ENCODE measurements at regions not wholly inside any gene's neighbourhood (a gene's known extent, or its start where the extent isn't known, plus 50 kb on each side); places are given as distances from the start of the nearest gene placed in this dataset.

- DNase-seq (ENCODE audit: low read depth in 2 of 2), result no peak
These were observed 65.8 kb downstream of the ISL1 start for GRCh38 chr5:51449026-51449425.

DNA sequence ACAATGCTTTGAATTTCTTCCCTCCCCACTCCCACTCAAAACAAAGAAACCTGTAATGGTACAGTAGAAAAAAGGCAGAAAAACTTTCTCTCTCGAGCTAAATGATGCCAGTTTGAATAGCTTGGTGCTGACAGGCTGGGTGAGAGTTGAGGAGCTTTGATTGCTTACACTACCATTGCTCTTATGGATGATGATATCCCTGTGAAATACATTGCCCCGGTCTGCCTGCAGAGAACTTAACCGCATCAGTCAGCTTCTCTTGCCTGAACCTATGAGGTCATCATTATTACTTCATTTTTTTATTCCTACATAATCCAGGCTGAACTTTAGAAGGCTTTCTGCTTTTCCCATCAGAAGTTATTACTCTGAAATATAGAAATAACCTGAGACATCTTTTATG lies 69.3 kb downstream of the ISL1 start:
- no peak for DNase-seq (ENCODE audit: low read depth in 2 of 2)

GRCh38 chr5:51465165-51465564 lies 81.9 kb downstream of the ISL1 start:
- no peak for DNase-seq (ENCODE audit: low read depth in 2 of 2)

GRCh38 chr5:51466214-51466613 lies 83.0 kb downstream of the ISL1 start:
- no peak for DNase-seq (ENCODE audit: low read depth in 2 of 2)

GRCh38 chr5:51468196-51468595 lies 84.9 kb downstream of the ISL1 start:
- DNase-seq (ENCODE audit: low read depth in 2 of 2), result no peak

- no peak for DNase-seq (ENCODE audit: low read depth in 2 of 2)
These were observed 88.4 kb downstream of the ISL1 start for GRCh38 chr5:51471630-51472029.

DNA sequence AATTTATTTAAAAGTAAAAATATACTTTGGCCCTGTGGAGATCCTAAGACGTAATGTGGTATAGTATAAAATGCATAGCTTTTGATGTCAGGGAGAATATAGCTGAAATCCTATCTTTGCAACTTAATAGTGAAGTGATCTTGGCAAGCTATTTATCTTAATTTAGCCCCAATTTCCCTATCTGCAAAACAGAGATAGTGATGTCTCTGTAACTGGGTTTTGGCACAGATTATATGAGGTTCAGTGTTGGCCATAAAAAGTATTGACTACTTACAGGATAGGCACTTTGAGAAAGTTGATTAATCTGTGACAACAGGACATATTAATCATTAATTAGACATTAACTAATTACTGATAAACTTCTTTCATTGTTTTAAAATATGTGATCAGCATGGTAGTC lies 89.2 kb downstream of the ISL1 start:
- no peak for DNase-seq (ENCODE audit: low read depth in 2 of 2)

DNA sequence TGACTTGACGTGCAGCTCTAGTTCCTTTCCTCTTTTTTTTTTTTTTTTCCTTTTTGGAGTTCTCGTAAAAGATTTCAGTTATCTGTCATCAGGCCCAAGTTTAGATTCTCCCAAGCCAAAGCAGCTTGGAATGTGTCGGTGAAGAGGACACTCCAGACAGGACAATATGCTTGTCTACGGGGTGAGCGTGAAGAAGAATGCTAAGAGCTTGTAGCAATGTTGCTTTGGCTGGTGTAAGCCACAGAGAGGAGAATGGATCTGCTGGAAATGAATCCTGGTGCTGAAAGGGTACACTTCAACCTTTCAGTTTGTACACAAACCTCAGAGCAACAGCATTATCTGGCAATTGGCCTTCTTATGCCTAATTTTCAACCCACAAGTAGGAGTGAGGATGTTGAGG lies 92.4 kb downstream of the ISL1 start:
- no peak for DNase-seq (ENCODE audit: low read depth in 2 of 2)

GRCh38 chr5:51476431-51476830 lies 93.2 kb downstream of the ISL1 start:
- no peak for DNase-seq (ENCODE audit: low read depth in 2 of 2)

- DNase-seq (ENCODE audit: low read depth in 2 of 2), result no peak
These were observed 96.6 kb downstream of the ISL1 start for GRCh38 chr5:51479840-51480239.

DNA sequence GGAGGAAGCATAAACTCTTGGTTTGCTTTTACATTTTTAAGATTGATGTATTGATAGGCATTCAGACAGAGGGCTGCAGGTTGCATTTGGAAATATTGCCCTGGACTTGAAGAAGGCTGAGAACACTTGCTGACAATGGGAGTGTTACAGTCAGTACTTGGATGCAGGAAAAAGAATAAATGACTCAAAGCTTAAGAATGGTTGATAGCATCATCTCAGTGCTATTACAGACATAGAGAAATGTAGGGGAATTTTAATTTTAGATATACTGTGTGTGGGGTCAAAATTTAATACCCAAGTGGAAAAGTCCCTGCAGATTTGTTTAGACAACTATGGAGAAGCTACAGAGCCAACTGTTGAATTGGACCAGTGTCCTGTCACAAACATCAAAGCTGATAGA lies 101.1 kb downstream of the ISL1 start:
- DNase-seq (ENCODE audit: low read depth in 2 of 2), result no peak

DNA sequence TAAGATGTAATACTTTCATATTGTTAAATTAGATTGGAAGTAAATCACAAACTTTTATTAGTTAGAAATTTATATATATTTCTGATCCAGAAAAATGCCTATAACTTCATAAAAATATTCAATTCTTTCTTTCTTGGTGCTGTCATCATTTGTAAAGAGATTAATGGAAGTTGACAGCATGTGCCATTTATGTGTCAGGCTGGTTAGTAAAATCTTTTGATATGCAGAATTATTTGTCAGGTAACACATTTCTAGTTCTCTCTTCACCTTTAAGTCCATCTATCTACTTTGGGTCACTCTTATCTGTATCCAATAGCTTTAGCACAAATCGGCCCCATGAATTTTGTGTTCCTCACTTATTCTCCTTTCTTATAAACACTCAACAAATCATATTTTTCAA lies 102.9 kb downstream of the ISL1 start:
- no peak for DNase-seq (ENCODE audit: low read depth in 2 of 2)

DNA sequence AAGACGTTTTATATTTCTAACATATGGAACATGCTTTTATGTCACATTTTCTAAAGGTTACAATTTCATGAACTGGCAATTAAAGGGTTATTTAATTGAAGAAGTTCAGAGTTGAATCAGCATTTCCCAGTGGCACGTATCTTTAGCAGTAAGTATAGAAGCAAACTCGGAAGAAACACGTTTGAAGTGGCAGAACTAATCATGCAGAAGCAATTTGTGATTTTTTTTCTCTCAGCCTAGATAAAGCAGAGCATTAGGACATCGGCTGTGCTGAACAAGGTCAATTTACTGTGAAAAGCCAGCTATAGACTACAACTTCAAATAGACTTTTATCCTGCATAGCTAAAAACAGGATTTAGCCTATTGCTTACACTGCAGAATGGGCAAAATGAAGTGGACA lies 104.7 kb downstream of the ISL1 start:
- DNase-seq (ENCODE audit: low read depth in 2 of 2), result no peak

DNA sequence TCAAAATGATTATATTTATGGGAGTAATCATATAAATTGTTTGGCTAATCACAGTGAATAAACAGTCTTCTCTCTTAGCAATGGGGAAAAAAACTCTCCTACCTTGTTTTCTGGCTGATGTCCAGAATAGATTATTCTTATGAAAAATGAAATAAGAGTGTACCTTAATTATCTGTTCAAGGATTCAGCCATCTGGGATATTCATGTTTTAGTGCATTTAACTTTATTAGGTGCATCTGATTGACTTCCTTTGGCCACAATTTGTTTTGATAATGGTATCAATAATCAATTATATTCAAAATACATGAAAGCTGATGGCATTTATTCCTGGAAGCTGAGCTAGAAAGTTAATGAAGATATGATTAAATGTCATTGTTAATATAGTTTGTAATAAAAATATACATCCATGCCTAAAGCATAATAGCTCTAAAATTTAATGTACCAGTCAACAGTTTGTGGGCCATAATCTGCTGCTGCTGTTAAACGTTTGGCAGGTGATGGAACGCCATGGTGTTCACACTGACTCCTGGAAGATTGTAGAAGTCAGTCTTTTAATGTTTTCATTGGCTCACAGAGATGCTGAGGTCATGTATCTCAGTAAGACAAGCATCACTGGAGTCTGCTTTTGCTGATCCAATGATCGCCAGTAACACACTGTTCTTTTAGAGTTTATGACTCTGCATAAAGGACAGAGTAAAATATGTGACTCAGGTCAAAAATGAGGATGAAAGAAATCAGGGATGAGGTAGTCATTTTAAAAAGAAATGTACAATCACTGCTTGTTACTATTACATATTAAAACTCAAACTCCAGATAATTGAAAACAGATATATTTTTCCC lies 105.8 kb downstream of the ISL1 start:
- no peak for DNase-seq (ENCODE audit: low read depth in 2 of 2)

DNA sequence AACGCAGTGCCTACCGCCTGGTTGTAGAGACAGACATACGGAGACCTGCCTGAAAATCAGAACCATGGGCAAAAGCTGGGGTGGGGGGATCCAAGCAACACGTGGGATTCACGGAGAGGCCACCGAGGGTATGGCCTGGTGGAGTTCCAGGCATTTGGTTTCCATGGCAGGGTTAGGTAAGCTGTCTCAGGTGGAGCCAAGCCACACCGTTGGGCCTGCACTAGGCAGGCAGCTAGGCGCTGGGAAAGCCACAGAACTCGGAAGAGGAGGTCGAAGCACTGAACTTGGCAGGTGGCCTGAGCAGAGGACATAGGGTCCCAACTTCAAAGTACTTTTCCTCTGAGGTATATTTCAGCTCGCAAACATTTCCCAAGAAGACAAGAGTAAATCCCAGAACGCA lies 111.6 kb downstream of the ISL1 start:
- no peak for DNase-seq (ENCODE audit: low read depth in 2 of 2)

- DNase-seq (ENCODE audit: low read depth in 2 of 2), result no peak
These were observed 112.4 kb downstream of the ISL1 start for GRCh38 chr5:51495672-51496071.

GRCh38 chr5:51517838-51518237 lies 134.6 kb downstream of the ISL1 start:
- no peak for DNase-seq (ENCODE audit: low read depth in 2 of 2)

DNA sequence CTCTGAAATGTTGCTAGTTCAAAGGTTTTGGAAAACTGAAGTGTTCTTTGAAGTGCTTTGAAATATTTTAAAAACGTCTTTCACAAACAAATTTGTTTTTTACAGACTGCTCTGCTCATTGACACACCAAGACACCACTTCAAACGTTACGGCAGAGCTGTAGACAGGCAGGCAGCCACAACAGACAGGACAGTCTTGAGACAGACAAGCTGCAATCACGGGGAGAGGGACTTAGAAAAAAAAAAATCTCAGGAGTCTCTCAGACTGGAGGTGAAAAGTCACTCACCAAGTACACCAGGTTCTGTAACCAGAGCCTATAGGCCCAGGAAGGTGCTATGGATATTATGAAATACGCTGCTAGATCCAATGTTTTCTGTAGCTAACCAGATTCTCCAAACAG lies 135.4 kb downstream of the ISL1 start:
- DNase-seq (ENCODE audit: low read depth in 2 of 2), result no peak

DNA sequence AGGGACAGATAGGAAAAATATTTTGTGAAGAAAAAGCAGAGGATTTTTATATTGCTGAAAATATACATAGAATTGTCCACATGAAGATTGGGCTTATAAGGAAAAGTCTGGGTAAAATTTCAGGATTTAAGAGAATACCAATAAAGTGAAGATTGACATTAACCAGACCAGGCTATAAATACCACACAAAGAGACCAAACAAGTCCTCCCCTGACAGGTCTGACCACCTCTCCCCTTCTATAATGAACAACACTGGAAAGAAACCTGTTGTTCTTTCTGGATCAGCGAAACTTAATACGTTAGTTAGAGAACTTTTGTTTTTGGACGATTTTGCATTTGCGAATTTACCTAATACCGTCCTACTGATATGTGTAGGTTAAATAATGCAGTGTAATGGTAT lies 138.3 kb downstream of the ISL1 start:
- DNase-seq (ENCODE audit: low read depth in 2 of 2), result no peak

GRCh38 chr5:51539232-51539631 lies 156.0 kb downstream of the ISL1 start:
- DNase-seq (ENCODE audit: low read depth in 2 of 2), result no peak

GRCh38 chr5:51544031-51544785 lies 161.0 kb downstream of the ISL1 start:
- DNase-seq (ENCODE audit: low read depth in 2 of 2), result no peak

DNA sequence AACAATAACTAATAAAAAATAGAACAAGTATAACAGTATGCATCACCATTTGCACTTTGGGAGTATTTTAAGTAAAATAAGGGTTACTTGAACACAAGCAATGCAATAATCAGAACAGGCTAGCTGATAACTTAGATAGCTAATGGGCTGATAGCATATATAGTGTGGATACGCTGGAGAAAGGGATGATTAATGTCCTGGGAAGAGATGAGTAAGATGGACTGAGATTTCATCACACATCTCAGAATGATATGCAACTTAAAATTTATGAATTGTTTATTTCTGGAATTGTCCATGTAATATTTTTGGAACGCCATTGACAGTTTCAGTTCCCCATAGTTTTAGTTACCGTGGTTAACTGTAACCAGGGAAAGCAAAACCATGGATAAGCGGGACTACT lies 173.6 kb downstream of the ISL1 start:
- DNase-seq (ENCODE audit: low read depth in 2 of 2), result no peak

GRCh38 chr5:51558682-51559081 lies 175.4 kb downstream of the ISL1 start:
- no peak for DNase-seq (ENCODE audit: low read depth in 2 of 2)
